ENCODE measurements at regions not wholly inside any gene's neighbourhood (a gene's known extent, or its start where the extent isn't known, plus 50 kb on each side); places are given as distances from the start of the nearest gene placed in this dataset.

DNA sequence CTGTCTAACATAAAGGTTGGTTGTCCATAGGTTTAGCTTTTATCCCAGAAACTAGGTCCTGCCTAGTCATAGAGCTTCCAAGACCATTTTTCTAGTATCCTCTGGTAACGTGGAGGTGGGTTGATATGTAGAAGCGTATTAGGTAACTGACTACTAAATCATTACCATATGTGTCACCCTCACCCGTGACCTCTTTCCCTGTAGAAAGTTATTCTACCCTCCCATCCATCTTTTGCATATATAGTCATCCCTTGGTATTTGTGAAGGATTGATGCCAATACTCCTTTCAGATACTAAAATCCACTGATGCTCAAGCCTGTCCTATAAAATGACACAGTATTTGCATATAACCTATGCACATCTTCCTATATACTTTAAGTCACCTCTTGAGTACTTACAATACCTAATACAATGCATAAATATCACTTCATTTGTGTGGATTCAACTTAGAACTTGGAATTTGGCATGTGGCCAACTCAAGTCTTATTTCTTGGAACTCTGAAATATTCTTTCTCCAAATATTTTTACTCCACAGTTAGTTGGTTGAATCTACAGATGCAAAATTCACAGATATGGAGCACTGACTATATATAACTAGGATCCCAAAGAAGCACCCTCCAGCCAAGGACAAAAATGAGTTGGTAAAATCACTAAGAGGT lies 497.0 kb upstream of the TENM4 start:
- Histone ChIP-seq H3K4me3 (no peak overlapping the region), H3K27me3 (no peaks in the 10 kb centered on the region), H3K27ac (no peak overlapping the region), H3K36me3 (no peaks in the 10 kb centered on the region), H3K4me1 (peaks cover 0 to 6% (median 0%) of the 10 kb centered on the region in 3 donors), H3K9me3 (no peaks in the 10 kb centered on the region)
- no peak for DNase-seq
- 81 to 85% methylated on average over 3 of the region's 3 CpGs for WGBS, 2 donors
- intact Hi-C loops (cut with DNase I) = no loop called here
- TF ChIP-seq POLR2A (IDR thresholded peaks at IDR 0.05) (no peak), CTCF (IDR thresholded peaks at IDR 0.05) (no peak)

GRCh38 chr11:79932612-79933011 lies 491.8 kb upstream of the TENM4 start:
- no peak overlapping the region for H3K27ac ChIP-seq
- WGBS, 2 donors = 13 to 40% methylated on average over 1 of the region's 1 CpG
- intact Hi-C loops (cut with DNase I) = no loop called here
- no peaks in the 10 kb centered on the region for H3K36me3 ChIP-seq
- no peak for DNase-seq
- no peak overlapping the region for H3K4me3 ChIP-seq
- H3K9me3 ChIP-seq = no peaks in the 10 kb centered on the region
- H3K4me1 ChIP-seq = no peaks in the 10 kb centered on the region
- no peak for TF ChIP-seq CTCF (IDR thresholded peaks at IDR 0.05)
- TF ChIP-seq POLR2A (IDR thresholded peaks at IDR 0.05) = no peak
- H3K27me3 ChIP-seq = no peaks in the 10 kb centered on the region

DNA sequence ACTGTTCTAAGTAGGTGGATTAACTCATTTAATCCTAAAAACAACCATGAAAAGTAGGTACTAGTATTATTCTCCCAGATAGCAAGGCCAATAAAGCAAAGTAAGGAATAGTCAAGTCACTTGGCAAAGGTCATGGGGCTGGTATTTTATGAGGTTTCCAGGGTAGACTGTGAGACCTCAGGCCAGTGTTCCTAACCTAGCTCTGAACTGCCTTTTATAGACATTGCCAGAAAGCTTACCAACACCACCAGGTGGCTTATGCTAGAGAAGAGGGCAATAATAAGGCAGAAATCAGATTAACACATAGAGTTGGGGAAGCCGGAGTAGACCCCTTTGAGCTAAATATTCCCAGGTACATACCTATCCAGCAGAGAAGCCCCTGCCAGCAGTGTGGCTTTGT lies 490.9 kb upstream of the TENM4 start:
- DNase-seq = no peak
- WGBS, 2 donors = 93 to 94% methylated on average over 1 of the region's 1 CpG
- H3K27me3 ChIP-seq = no peaks in the 10 kb centered on the region
- no peak overlapping the region for H3K27ac ChIP-seq
- no peak overlapping the region for H3K4me3 ChIP-seq
- no peaks in the 10 kb centered on the region for H3K4me1 ChIP-seq
- H3K9me3 ChIP-seq = no peaks in the 10 kb centered on the region
- intact Hi-C loops (cut with DNase I) = no loop called here
- H3K36me3 ChIP-seq = no peaks in the 10 kb centered on the region
- TF ChIP-seq POLR2A (IDR thresholded peaks at IDR 0.05) = no peak
- TF ChIP-seq CTCF (IDR thresholded peaks at IDR 0.05) = no peak

- no peak for TF ChIP-seq POLR2A (IDR thresholded peaks at IDR 0.05)
- no peak for TF ChIP-seq CTCF (IDR thresholded peaks at IDR 0.05)
- intact Hi-C loops (cut with DNase I) = no loop called here
- H3K27ac ChIP-seq = no peak overlapping the region
- no peak for DNase-seq
- no peaks in the 10 kb centered on the region for H3K9me3 ChIP-seq
- no peak overlapping the region for H3K4me3 ChIP-seq
- WGBS, 2 donors = 83 to 85% methylated on average over 2 of the region's 2 CpGs
- no peaks in the 10 kb centered on the region for H3K36me3 ChIP-seq
- H3K27me3 ChIP-seq = no peaks in the 10 kb centered on the region
- no peaks in the 10 kb centered on the region for H3K4me1 ChIP-seq
Measured at GRCh38 chr11:79926707-79927106, 485.9 kb upstream of the TENM4 start.

DNA sequence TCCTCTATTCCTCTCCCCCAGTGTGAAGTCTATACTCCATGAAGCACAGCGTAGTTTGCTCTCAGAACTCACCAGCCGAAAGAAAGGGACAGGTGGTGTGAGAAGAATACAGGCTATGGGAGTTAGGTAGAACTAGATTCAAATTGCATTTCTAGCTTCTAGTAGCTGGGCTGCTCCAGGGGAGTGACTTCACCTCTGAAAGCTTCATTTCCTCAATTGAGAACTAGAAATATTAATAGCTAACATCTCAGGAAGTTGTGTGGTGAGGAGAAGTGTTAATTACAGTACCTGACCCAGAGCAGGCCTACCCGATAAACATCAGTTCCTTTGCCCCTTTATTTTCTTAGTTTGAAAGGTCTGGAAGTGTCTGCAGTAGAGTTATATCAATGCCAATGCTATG lies 484.7 kb upstream of the TENM4 start:
- Histone ChIP-seq H3K27ac (no peak overlapping the region), H3K36me3 (no peaks in the 10 kb centered on the region), H3K4me3 (no peak overlapping the region), H3K9me3 (no peaks in the 10 kb centered on the region), H3K27me3 (no peaks in the 10 kb centered on the region), H3K4me1 (no peaks in the 10 kb centered on the region)
- TF ChIP-seq POLR2A (IDR thresholded peaks at IDR 0.05) = no peak
- TF ChIP-seq CTCF (IDR thresholded peaks at IDR 0.05) = no peak
- WGBS, 2 donors = 69 to 85% methylated on average over 1 to 3 of the region's 3 CpGs
- DNase-seq = no peak
- intact Hi-C loops (cut with DNase I) = no loop called here
